GM12872 (cell line): ENCODE measurements at regions not wholly inside any gene's neighbourhood (a gene's known extent, or its start where the extent isn't known, plus 50 kb on each side); places are given as distances from the start of the nearest gene placed in this dataset.

ENCODE experiments used
- CTCF ChIP-seq: IDR thresholded peaks from 3 replicates; pipeline ENCODE4 v1.5.1; 2011; ENCODE audit warnings: low read depth, mild to moderate bottlenecking, low read length, moderate library complexity; ENCODE audit not compliant: insufficient read depth

GRCh38 chr10:88194961-88195367, 331.5 kb downstream of the PTEN start:
- no peak for TF ChIP-seq CTCF

- no peak for TF ChIP-seq CTCF
Observed at GRCh38 chr10:88195841-88196240, 332.4 kb downstream of the PTEN start.

- no peak for TF ChIP-seq CTCF
Observed at GRCh38 chr10:88196291-88196690, 332.9 kb downstream of the PTEN start.

- TF ChIP-seq CTCF, result no peak
Observed at GRCh38 chr10:88198023-88198422, 334.6 kb downstream of the PTEN start.

- TF ChIP-seq CTCF, result no peak
Observed at GRCh38 chr10:88200312-88201032, 337.0 kb downstream of the PTEN start.

- TF ChIP-seq CTCF, result no peak
Observed at GRCh38 chr10:88205842-88206446, 342.5 kb downstream of the PTEN start.

- no peak for TF ChIP-seq CTCF
Observed at GRCh38 chr10:88207121-88207546, 343.7 kb downstream of the PTEN start.
